ENCODE measurements at regions not wholly inside any gene's neighbourhood (a gene's known extent, or its start where the extent isn't known, plus 50 kb on each side); places are given as distances from the start of the nearest gene placed in this dataset.
A peak's percentile ranks its signal among the peaks of the same experiment; 100 is the strongest.

DNA sequence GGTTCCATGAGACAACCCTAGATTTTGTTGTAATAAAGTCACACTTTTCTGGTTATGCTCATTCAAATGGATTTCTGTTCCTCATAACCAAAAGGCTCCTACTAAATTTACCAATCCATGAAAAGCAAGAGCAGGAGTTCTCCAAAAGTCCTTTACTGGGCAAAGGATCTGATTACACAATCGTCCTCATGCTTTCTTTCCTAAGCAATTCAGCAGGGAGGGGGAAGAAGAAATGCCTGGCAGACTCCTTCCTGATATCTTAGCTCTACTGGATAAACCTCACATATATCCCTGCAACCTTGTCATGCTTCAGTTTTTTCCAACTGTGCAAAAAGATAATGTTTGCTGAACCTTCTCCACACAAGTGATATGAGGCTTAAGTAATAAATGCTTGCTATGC, 67.6 kb upstream of the GUCA2B start:
- Histone ChIP-seq H3K4me3 (ENCODE audit: low read depth, low read length) (no peak overlapping the region), H3K27ac (ENCODE audit: extremely low read depth, low read depth, low read length) (no peak overlapping the region), H3K36me3 (ENCODE audit: control insufficient read depth in 2 of 2, insufficient read depth in 1 of 2, low read length in 2 of 2) (no peaks in the 10 kb centered on the region), H3K9me3 (ENCODE audit: control insufficient read depth, insufficient read depth, low read depth, low read length) (no peaks in the 10 kb centered on the region), H3K4me1 (ENCODE audit: control insufficient read depth, insufficient read depth, low read length) (no peaks in the 10 kb centered on the region)
- CTCF ChIA-PET: interaction anchor here (0.9 kb wide), 1 partner anchor 507 kb away, joined by 3 read pairs; no protein-coding TSS in a partner anchor
- TF ChIP-seq ZNF19 (tag by site-specific recombination; IDR thresholded peaks at IDR 0.05; ENCODE audit: low read depth) (no peak), MYNN (tag by site-specific recombination; IDR thresholded peaks at IDR 0.05; ENCODE audit: borderline replicate concordance) (no peak), KLF7 (tag by site-specific recombination; IDR thresholded peaks at IDR 0.05; ENCODE audit: borderline replicate concordance) (no peak), ZBTB7A (tag by site-specific recombination; IDR thresholded peaks at IDR 0.05; ENCODE audit: low read depth) (no peak), ZNF416 (tag by site-specific recombination; IDR thresholded peaks at IDR 0.05) (no peak)
- POLR2A ChIA-PET: no interaction called here

DNA sequence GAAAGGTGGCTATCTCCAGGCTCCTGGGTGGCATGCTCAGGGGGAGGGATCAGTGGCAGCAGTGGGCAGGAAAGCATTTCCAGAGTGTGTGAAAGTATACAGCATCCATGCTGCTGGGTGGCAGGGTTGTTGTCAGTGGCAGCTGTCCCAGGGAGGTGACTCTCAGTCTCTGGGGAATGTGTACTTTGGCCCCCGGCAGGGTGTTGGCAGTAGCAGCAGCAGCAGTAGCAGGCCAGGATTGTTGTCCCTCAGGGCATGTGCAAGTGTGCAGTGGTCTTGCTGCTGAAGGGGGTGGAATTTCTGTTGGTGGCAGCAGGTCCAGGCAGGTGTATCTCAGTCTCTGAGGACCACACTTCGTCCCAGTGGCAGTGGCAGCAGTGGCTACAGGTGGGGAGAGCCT, 71.7 kb upstream of the GUCA2B start:
- ChIA-PET CTCF (no interaction called here), POLR2A (no interaction called here)
- no peaks in the 10 kb centered on the region for H3K4me1 ChIP-seq (ENCODE audit: control insufficient read depth, insufficient read depth, low read length)
- no peak overlapping the region for H3K4me3 ChIP-seq (ENCODE audit: low read depth, low read length)
- TF ChIP-seq WT1 (tag by site-specific recombination; IDR thresholded peaks at IDR 0.05): no peak
- no peak for TF ChIP-seq GLI2 (tag by site-specific recombination; IDR thresholded peaks at IDR 0.05; ENCODE audit: borderline replicate concordance, low read depth)
- peak; percentile 86 for TF ChIP-seq GLIS1 (tag by site-specific recombination; IDR thresholded peaks at IDR 0.05)
- peak; percentile 31; the same call in 1 of the 2 replicates for TF ChIP-seq OSR2 (tag by site-specific recombination; IDR thresholded peaks at IDR 0.05)
- H3K36me3 ChIP-seq (ENCODE audit: control insufficient read depth in 2 of 2, insufficient read depth in 1 of 2, low read length in 2 of 2): no peaks in the 10 kb centered on the region
- no peaks in the 10 kb centered on the region for H3K9me3 ChIP-seq (ENCODE audit: control insufficient read depth, insufficient read depth, low read depth, low read length)
- H3K27ac ChIP-seq (ENCODE audit: extremely low read depth, low read depth, low read length): no peak overlapping the region

DNA sequence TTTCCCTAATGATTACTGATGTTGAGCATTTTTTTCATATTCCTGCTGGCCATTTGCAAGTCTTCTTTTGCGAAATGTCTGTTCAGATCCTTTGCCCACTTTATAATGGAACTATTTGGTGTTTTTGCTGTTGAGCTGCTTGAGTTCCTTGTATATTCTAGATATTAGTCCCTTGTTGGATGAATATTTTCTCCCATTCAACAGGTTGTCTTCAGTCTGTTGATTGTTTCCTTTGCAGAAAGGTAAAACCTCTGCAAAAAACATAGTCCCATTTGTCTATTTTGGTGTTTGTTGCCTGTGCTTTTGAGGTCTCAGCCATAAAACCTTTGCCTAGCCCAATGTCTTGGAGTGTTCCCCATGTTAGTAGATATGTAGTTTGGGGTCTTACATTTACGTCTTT, 78.0 kb upstream of the GUCA2B start:
- TF ChIP-seq ZNF184 (tag by site-specific recombination; IDR thresholded peaks at IDR 0.05) (no peak), ZNF777 (tag by site-specific recombination; IDR thresholded peaks at IDR 0.05; ENCODE audit: borderline replicate concordance) (no peak), ZNF791 (tag by site-specific recombination; IDR thresholded peaks at IDR 0.05) (no peak), SCRT1 (tag by site-specific recombination; IDR thresholded peaks at IDR 0.05; ENCODE audit: borderline replicate concordance) (peak; percentile 76), ZFP37 (tag by site-specific recombination; IDR thresholded peaks at IDR 0.05) (no peak), SCRT2 (tag by site-specific recombination; IDR thresholded peaks at IDR 0.05) (peak; percentile 86), ZNF544 (tag by site-specific recombination; IDR thresholded peaks at IDR 0.05) (no peak), MZF1 (tag by site-specific recombination; IDR thresholded peaks at IDR 0.05; ENCODE audit: borderline replicate concordance) (no peak), PRDM1 (tag by site-specific recombination; IDR thresholded peaks at IDR 0.05) (no peak), ZNF426 (tag by site-specific recombination; IDR thresholded peaks at IDR 0.05) (no peak), GFI1B (tag by site-specific recombination; IDR thresholded peaks at IDR 0.05) (no peak)
- TF ChIP-seq, protein P1, sequence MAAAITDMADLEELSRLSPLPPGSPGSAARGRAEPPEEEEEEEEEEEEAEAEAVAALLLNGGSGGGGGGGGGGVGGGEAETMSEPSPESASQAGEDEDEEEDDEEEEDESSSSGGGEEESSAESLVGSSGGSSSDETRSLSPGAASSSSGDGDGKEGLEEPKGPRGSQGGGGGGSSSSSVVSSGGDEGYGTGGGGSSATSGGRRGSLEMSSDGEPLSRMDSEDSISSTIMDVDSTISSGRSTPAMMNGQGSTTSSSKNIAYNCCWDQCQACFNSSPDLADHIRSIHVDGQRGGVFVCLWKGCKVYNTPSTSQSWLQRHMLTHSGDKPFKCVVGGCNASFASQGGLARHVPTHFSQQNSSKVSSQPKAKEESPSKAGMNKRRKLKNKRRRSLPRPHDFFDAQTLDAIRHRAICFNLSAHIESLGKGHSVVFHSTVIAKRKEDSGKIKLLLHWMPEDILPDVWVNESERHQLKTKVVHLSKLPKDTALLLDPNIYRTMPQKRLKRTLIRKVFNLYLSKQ (tag by site-specific recombination; IDR thresholded peaks at IDR 0.05; ENCODE audit: borderline replicate concordance): no peak
- Histone ChIP-seq H3K4me3 (ENCODE audit: low read depth, low read length) (no peak overlapping the region), H3K36me3 (ENCODE audit: control insufficient read depth in 2 of 2, insufficient read depth in 1 of 2, low read length in 2 of 2) (no peaks in the 10 kb centered on the region), H3K4me1 (ENCODE audit: control insufficient read depth, insufficient read depth, low read length) (no peaks in the 10 kb centered on the region), H3K27ac (ENCODE audit: extremely low read depth, low read depth, low read length) (no peak overlapping the region), H3K9me3 (ENCODE audit: control insufficient read depth, insufficient read depth, low read depth, low read length) (no peaks in the 10 kb centered on the region)
- ChIA-PET POLR2A (no interaction called here), CTCF (no interaction called here)
